GM19043 (cell line): ENCODE measurements at regions not wholly inside any gene's neighbourhood (a gene's known extent, or its start where the extent isn't known, plus 50 kb on each side); places are given as distances from the start of the nearest gene placed in this dataset.

Experiments
- ATAC-seq: cut with Tn5 transposase; IDR thresholded peaks from one replicate; pipeline ENCODE4 v1.9.1; 2021; ENCODE audit warnings: low read depth; ENCODE audit not compliant: unreplicated experiment

- ATAC-seq, result no peak
These were observed 266.4 kb downstream of the MRTFB start for GRCh38 chr16:14337303-14338191.

GRCh38 chr16:14335297-14335696 is 264.2 kb downstream of the MRTFB start:
- no peak for ATAC-seq

GRCh38 chr16:14334366-14335080 is 263.4 kb downstream of the MRTFB start:
- no peak for ATAC-seq

- no peak for ATAC-seq
These were observed 262.2 kb downstream of the MRTFB start for GRCh38 chr16:14333361-14333760.

- ATAC-seq, result no peak
These were observed 259.9 kb downstream of the MRTFB start for GRCh38 chr16:14331020-14331419.

GRCh38 chr16:14329727-14330350 is 258.7 kb downstream of the MRTFB start:
- ATAC-seq, result no peak

- no peak for ATAC-seq
These were observed 254.6 kb downstream of the MRTFB start for GRCh38 chr16:14325502-14326401.

GRCh38 chr16:14324581-14324980 is 253.5 kb downstream of the MRTFB start:
- ATAC-seq, result no peak

- no peak for ATAC-seq
These were observed 251.1 kb downstream of the MRTFB start for GRCh38 chr16:14322186-14322585.

GRCh38 chr16:14321542-14321941 is 250.4 kb downstream of the MRTFB start:
- no peak for ATAC-seq

GRCh38 chr16:14320406-14320805 is 249.3 kb downstream of the MRTFB start:
- no peak for ATAC-seq
